ENCODE measurements at regions not wholly inside any gene's neighbourhood (a gene's known extent, or its start where the extent isn't known, plus 50 kb on each side); places are given as distances from the start of the nearest gene placed in this dataset.
"Not testable (repeated sequence)": the region's sequence is repeated elsewhere in the genome, so short reads cannot be mapped to it uniquely, and the experiment has no call there.

GRCh38 chr14:71558943-71559342, 373.3 kb upstream of the RGS6 start:
- not testable (repeated sequence) for TF ChIP-seq ZNF274 (IDR thresholded peaks at IDR 0.05; ENCODE audit: low read depth, low read length); YY1 (IDR thresholded peaks at IDR 0.05; ENCODE audit: insufficient read depth, insufficient read length)
